ENCODE measurements at regions not wholly inside any gene's neighbourhood (a gene's known extent, or its start where the extent isn't known, plus 50 kb on each side); places are given as distances from the start of the nearest gene placed in this dataset.

GRCh38 chr3:35254917-35255316 lies 384.4 kb upstream of the ARPP21 start:
- Histone ChIP-seq H3K79me2 (ENCODE audit: low read depth) (no peaks in the 10 kb centered on the region), H3K9me2 (ENCODE audit: insufficient read depth) (no peaks in the 10 kb centered on the region), H3K27ac (no peak overlapping the region), H3K4me2 (no peak overlapping the region), H3K4me1 (replicated peaks; ENCODE audit: insufficient read depth) (no peaks in the 10 kb centered on the region), H3K4me3 (no peak overlapping the region), H4K20me1 (ENCODE audit: insufficient read depth) (no peaks in the 10 kb centered on the region), H3K27me3 (ENCODE audit: insufficient read depth, low read depth) (no peaks in the 10 kb centered on the region), H3F3A (ENCODE audit: insufficient read depth, low read depth) (no peaks in the 10 kb centered on the region), H3K9me3 (ENCODE audit: insufficient read depth, low read depth) (no peaks in the 10 kb centered on the region), H3K36me3 (ENCODE audit: low read depth) (no peaks in the 10 kb centered on the region), H2AFZ (no peak overlapping the region)
- TF ChIP-seq CTCF (conservative IDR thresholded peaks at IDR 0.05): no peak
- no peak for TF ChIP-seq EZH2 (IDR thresholded peaks at IDR 0.05; ENCODE audit: low read depth)
- BruUV-seq (replicated peaks): no TSS peak
- intact Hi-C loops (cut with micrococcal nuclease; ENCODE audit: unreplicated experiment): no loop called here
- POLR2A ChIA-PET (ENCODE audit: unreplicated experiment): no interaction called here
- no peak for DNase-seq
- CTCF ChIA-PET: no interaction called here

GRCh38 chr3:35257641-35258040 lies 381.7 kb upstream of the ARPP21 start:
- no peak overlapping the region for H3K27ac ChIP-seq
- H3F3A ChIP-seq (ENCODE audit: insufficient read depth, low read depth): no peaks in the 10 kb centered on the region
- no peaks in the 10 kb centered on the region for H3K9me3 ChIP-seq (ENCODE audit: insufficient read depth, low read depth)
- ChIA-PET CTCF (no interaction called here), POLR2A (ENCODE audit: unreplicated experiment) (no interaction called here)
- no TSS peak for BruUV-seq (replicated peaks)
- H3K4me2 ChIP-seq: no peak overlapping the region
- DNase-seq: no peak
- H2AFZ ChIP-seq: no peak overlapping the region
- no peaks in the 10 kb centered on the region for H3K4me1 ChIP-seq (replicated peaks; ENCODE audit: insufficient read depth)
- no peaks in the 10 kb centered on the region for H3K27me3 ChIP-seq (ENCODE audit: insufficient read depth, low read depth)
- H3K9me2 ChIP-seq (ENCODE audit: insufficient read depth): no peaks in the 10 kb centered on the region
- TF ChIP-seq EZH2 (IDR thresholded peaks at IDR 0.05; ENCODE audit: low read depth) (no peak), CTCF (conservative IDR thresholded peaks at IDR 0.05) (no peak)
- intact Hi-C loops (cut with micrococcal nuclease; ENCODE audit: unreplicated experiment): no loop called here
- H3K79me2 ChIP-seq (ENCODE audit: low read depth): no peaks in the 10 kb centered on the region
- no peaks in the 10 kb centered on the region for H3K36me3 ChIP-seq (ENCODE audit: low read depth)
- no peaks in the 10 kb centered on the region for H4K20me1 ChIP-seq (ENCODE audit: insufficient read depth)
- H3K4me3 ChIP-seq: no peak overlapping the region

- no peaks in the 10 kb centered on the region for H3F3A ChIP-seq (ENCODE audit: insufficient read depth, low read depth)
- ChIA-PET CTCF (no interaction called here), POLR2A (ENCODE audit: unreplicated experiment) (no interaction called here)
- H2AFZ ChIP-seq: no peak overlapping the region
- H3K4me3 ChIP-seq: no peak overlapping the region
- intact Hi-C loops (cut with micrococcal nuclease; ENCODE audit: unreplicated experiment): no loop called here
- no peaks in the 10 kb centered on the region for H3K36me3 ChIP-seq (ENCODE audit: low read depth)
- no peaks in the 10 kb centered on the region for H3K9me2 ChIP-seq (ENCODE audit: insufficient read depth)
- BruUV-seq (replicated peaks): no TSS peak
- no peak overlapping the region for H3K27ac ChIP-seq
- no peak overlapping the region for H3K4me2 ChIP-seq
- H3K9me3 ChIP-seq (ENCODE audit: insufficient read depth, low read depth): no peaks in the 10 kb centered on the region
- TF ChIP-seq CTCF (conservative IDR thresholded peaks at IDR 0.05) (no peak), EZH2 (IDR thresholded peaks at IDR 0.05; ENCODE audit: low read depth) (no peak)
- H4K20me1 ChIP-seq (ENCODE audit: insufficient read depth): no peaks in the 10 kb centered on the region
- no peaks in the 10 kb centered on the region for H3K27me3 ChIP-seq (ENCODE audit: insufficient read depth, low read depth)
- H3K79me2 ChIP-seq (ENCODE audit: low read depth): no peaks in the 10 kb centered on the region
- no peak for DNase-seq
- no peaks in the 10 kb centered on the region for H3K4me1 ChIP-seq (replicated peaks; ENCODE audit: insufficient read depth)
Observed at GRCh38 chr3:35262406-35262805, 376.9 kb upstream of the ARPP21 start.
